ENCODE measurements at regions not wholly inside any gene's neighbourhood (a gene's known extent, or its start where the extent isn't known, plus 50 kb on each side); places are given as distances from the start of the nearest gene placed in this dataset.

- TF ChIP-seq ARID4A (CRISPR knock-in tag; IDR thresholded peaks at IDR 0.05; ENCODE audit: borderline replicate concordance) = no peak
- no peak for TF ChIP-seq CREBL2 (CRISPR knock-in tag; IDR thresholded peaks at IDR 0.05; ENCODE audit: borderline replicate concordance)
- no peak for TF ChIP-seq HNF1A (IDR thresholded peaks at IDR 0.05; ENCODE audit: low read depth)
- no peak for TF ChIP-seq HNF1A (CRISPR knock-in tag; IDR thresholded peaks at IDR 0.05; ENCODE audit: borderline replicate concordance)
- TF ChIP-seq ZNF234 (CRISPR knock-in tag; conservative IDR thresholded peaks at IDR 0.05) = no peak
- TF ChIP-seq ZFP82 (CRISPR knock-in tag; IDR thresholded peaks at IDR 0.05; ENCODE audit: borderline replicate concordance) = no peak
- TF ChIP-seq ZFP62 (CRISPR knock-in tag; IDR thresholded peaks at IDR 0.05) = no peak
Measured at GRCh38 chr11:38927993-38928392, 2330.0 kb upstream of the RAG2 start (continued).

Measured in HepG2 (cell line).